GM12878 (cell line): ENCODE measurements at regions not wholly inside any gene's neighbourhood (a gene's known extent, or its start where the extent isn't known, plus 50 kb on each side); places are given as distances from the start of the nearest gene placed in this dataset.
"Not testable (repeated sequence)": the region's sequence is repeated elsewhere in the genome, so short reads cannot be mapped to it uniquely, and the experiment has no call there.

Experiments
- ATAC-seq: fragments of 200-7000 bp; cut with Tn5 transposase; 3 replicates; pipeline ENCODE4 v1.9.1; 2020; ENCODE audit warnings: mild to moderate bottlenecking, moderate library complexity
- BruUV-seq: library from RNA; stranded (reverse); fragments of 400-500 nt; replicated peaks from 2 replicates; lab custom pipeline; 2021; lab: Mats Ljungman, UMichigan
- CTCF ChIA-PET: fragments of 300-600 bp; sonication (Branson Sonifier 250); formaldehyde crosslinking; extraction: SDS; loops from one replicate; lab custom pipeline; 2021; ENCODE audit warnings: inconsistent platforms; lab: Yijun Ruan, JAX
- POLR2A ChIA-PET: fragments of 350-600 bp; formaldehyde crosslinking; extraction: SDS; loops from one replicate; lab custom pipeline; 2021; ENCODE audit warnings: inconsistent platforms; lab: Charles Lee
- RAD21 ChIA-PET: fragments of 300-600 bp; sonication (Branson Sonifier 250); formaldehyde crosslinking; loops from one replicate; lab custom pipeline; 2023; ENCODE audit warnings: antibody characterized with exemption; ENCODE audit not compliant: unreplicated experiment; lab: Charles Lee
- SMC1A ChIA-PET: fragments of 300-600 bp; sonication (Branson Sonifier 250); formaldehyde crosslinking; loops from one replicate; lab custom pipeline; 2023; ENCODE audit not compliant: unreplicated experiment, uncharacterized antibody; lab: Charles Lee
- DNase-seq: peaks from one replicate; pipeline ENCODE4 v3.0.0-alpha.2; 2011; ENCODE audit warnings: low read depth, low spot score
- FAIRE-seq: peaks from 3 replicates; lab custom pipeline; 2011; peaks lifted over from hg19 to GRCh38; lab: Jason Lieb, UNC
- H2AFZ ChIP-seq: 2 replicates; pipeline ENCODE4 v1.6.0; 2011; ENCODE audit warnings: low read depth, low read length, control low read depth; ENCODE audit not compliant: control insufficient read depth
- H3K27ac ChIP-seq: 2 replicates; pipeline ENCODE4 v1.5.1; 2011; ENCODE audit warnings: control low read depth; ENCODE audit not compliant: control insufficient read depth, insufficient read depth
- H3K27me3 ChIP-seq, 2 experiments: replicated peaks in 1 of 2; 2 replicates each; pipeline versions ENCODE4 v1.6.0 to v1.6.1; 2011; ENCODE audit warnings: low read length in 1 of 2; ENCODE audit not compliant: control insufficient read depth in 2 of 2, insufficient read depth in 2 of 2
- H3K36me3 ChIP-seq, 2 experiments: 2 replicates each; pipeline ENCODE4 v1.5.1; 2011; ENCODE audit warnings: low read length in 1 of 2; ENCODE audit not compliant: control insufficient read depth in 2 of 2, insufficient read depth in 2 of 2
- H3K4me1 ChIP-seq: 2 replicates; pipeline ENCODE4 v1.6.1; 2011; ENCODE audit warnings: mild to moderate bottlenecking, low read length, moderate library complexity, mixed read lengths; ENCODE audit not compliant: control insufficient read depth, insufficient read depth
- H3K4me2 ChIP-seq: 2 replicates; pipeline ENCODE4 v1.6.0; 2011; ENCODE audit warnings: control low read depth; ENCODE audit not compliant: control insufficient read depth, insufficient read depth
- H3K4me3 ChIP-seq: fragments of 200-600 bp; sonication (generic); 2 replicates; pipeline ENCODE4 v1.5.1; 2016
- H3K79me2 ChIP-seq: 2 replicates; pipeline ENCODE4 v1.6.0; 2011; ENCODE audit warnings: low read length; ENCODE audit not compliant: control insufficient read depth, insufficient read depth
- H3K9ac ChIP-seq: 2 replicates; pipeline ENCODE4 v1.8.0; 2011; ENCODE audit warnings: low read length, control low read depth, mixed read lengths; ENCODE audit not compliant: control insufficient read depth, insufficient read depth
- H3K9me3 ChIP-seq: replicated peaks from 3 replicates; pipeline ENCODE4 v1.5.1; 2011; ENCODE audit warnings: mild to moderate bottlenecking, low read length; ENCODE audit not compliant: control insufficient read depth, insufficient read depth
- H4K20me1 ChIP-seq: 2 replicates; pipeline ENCODE4 v1.6.0; 2011; ENCODE audit not compliant: control insufficient read depth, insufficient read depth
- CBX5 ChIP-seq: sonication (generic); IDR thresholded peaks from 2 replicates; pipeline ENCODE4 v1.6.1; 2016; ENCODE audit warnings: low read depth, moderate library complexity, mild to moderate bottlenecking, inconsistent platforms
- HDAC2 ChIP-seq: fragments of 200-600 bp; sonication (generic); IDR thresholded peaks from 2 replicates; pipeline ENCODE4 v1.6.1; 2017
- MEF2A ChIP-seq: IDR thresholded peaks from 2 replicates; pipeline ENCODE4 v1.6.1; 2011; ENCODE audit warnings: low read depth, mild to moderate bottlenecking, low read length, moderate library complexity; ENCODE audit not compliant: insufficient read depth
- RFX5 ChIP-seq: IDR thresholded peaks from 2 replicates; pipeline ENCODE4 v1.6.1; 2011; ENCODE audit warnings: low read depth, low read length, improper control_type of control experiment
- STAT1 ChIP-seq: fragments of 450-650 bp; conservative IDR thresholded peaks from 2 replicates; pipeline ENCODE4 v1.6.1; 2014; ENCODE audit warnings: antibody characterized with exemption, mild to moderate bottlenecking
- WGBS: methylation state at CpG from one replicate; pipeline ENCODE4 v1.1.6; 2016; ENCODE audit warnings: low lambda C conversion rate; ENCODE audit not compliant: insufficient replicate concordance, insufficient coverage; ENCODE audit errors: missing lambda C conversion rate; 5-methylcytosine and 5-hydroxymethylcytosine counted together
- in situ Hi-C: fragments of 300-500 bp; cut with MboI; formaldehyde crosslinking; loops from 9 replicates; pipeline ENCODE4 v1.14.3; 2018; ENCODE audit warnings: mixed read lengths
- intact Hi-C: fragments of 100-400 bp; cut with micrococcal nuclease; formaldehyde crosslinking; loops from one replicate; pipeline ENCODE4 v1.14.2; 2022; ENCODE audit not compliant: unreplicated experiment

GRCh38 chr12:112711507-112711906, 80.0 kb upstream of the RPH3A start:
- Histone ChIP-seq H3K79me2 (no peaks in the 10 kb centered on the region), H3K4me2 (no peak overlapping the region), H3K27me3 (no peaks in the 10 kb centered on the region), H4K20me1 (no peaks in the 10 kb centered on the region), H3K9ac (no peak overlapping the region), H3K4me1 (no peaks in the 10 kb centered on the region)
- intact Hi-C loops = no loop called here
- CTCF ChIA-PET = no interaction called here
- no peak for TF ChIP-seq MEF2A
- TF ChIP-seq STAT1 = no peak
- no peak for TF ChIP-seq CBX5
- no peak for TF ChIP-seq RFX5
- no peak for TF ChIP-seq HDAC2
- TF ChIP-seq, all 136 proteins: peak for 0
- Histone ChIP-seq H3K9me3 (no peaks in the 10 kb centered on the region), H3K27ac (no peak overlapping the region), H2AFZ (no peak overlapping the region), H3K4me3 (no peak overlapping the region), H3K36me3 (no peaks in the 10 kb centered on the region)
- ChIA-PET POLR2A (no interaction called here), SMC1A (no interaction called here), RAD21 (no interaction called here)
- WGBS = 16% methylated on average over 5 of the region's 5 CpGs
- DNase-seq (no peak), ATAC-seq (no peak), FAIRE-seq (no peak)
- no TSS peak for BruUV-seq
- in situ Hi-C loops = no loop called here

DNA sequence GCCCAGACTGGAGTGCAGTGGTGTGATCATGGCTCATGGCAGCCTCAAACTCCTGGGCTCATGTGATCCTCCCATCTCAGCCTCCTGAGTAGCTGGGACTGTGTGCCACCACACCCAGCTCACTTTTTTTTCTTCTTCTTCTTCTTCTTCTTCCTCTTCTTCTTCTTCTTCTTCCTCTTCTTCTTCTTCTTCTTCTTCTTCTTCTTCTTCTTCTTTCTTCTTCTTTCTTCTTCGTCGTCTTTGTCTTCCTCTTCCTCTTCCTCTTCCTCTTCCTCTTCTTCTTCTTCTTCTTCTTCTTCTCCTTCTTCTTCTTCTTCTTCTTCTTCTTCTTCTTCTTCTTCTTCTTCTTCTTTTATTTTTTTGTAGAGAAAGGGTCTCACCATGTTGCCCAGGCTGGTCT, 78.8 kb upstream of the RPH3A start:
- ATAC-seq, DNase-seq, H4K20me1 ChIP-seq, H3K79me2 ChIP-seq, H3K27me3 ChIP-seq, H3K9me3 ChIP-seq, in situ Hi-C loops, H3K4me3 ChIP-seq, intact Hi-C loops, H3K4me1 ChIP-seq, H3K4me2 ChIP-seq, SMC1A ChIA-PET, H3K27ac ChIP-seq, H3K9ac ChIP-seq, H3K36me3 ChIP-seq, H2AFZ ChIP-seq, RAD21 ChIA-PET, FAIRE-seq, POLR2A ChIA-PET, BruUV-seq: not testable (repeated sequence)
- 4% methylated on average over 2 of the region's 2 CpGs for WGBS
- CTCF ChIA-PET = interaction anchor here (0.6 kb wide), 1 partner anchor 136 kb away, joined by 3 read pairs; no protein-coding TSS in a partner anchor
